Neuronal stem cell (in vitro differentiated cells): ENCODE measurements at regions not wholly inside any gene's neighbourhood (a gene's known extent, or its start where the extent isn't known, plus 50 kb on each side); places are given as distances from the start of the nearest gene placed in this dataset.

Experiments
- DNase-seq: peaks from one replicate; pipeline ENCODE4 v3.0.0-alpha.2; 2013; ENCODE audit warnings: low spot score
- H2AFZ ChIP-seq: one replicate; pipeline ENCODE4 v1.6.1; 2013; ENCODE audit warnings: mild to moderate bottlenecking, low read length, inconsistent platforms
- H2AK5ac ChIP-seq: 2 replicates; pipeline ENCODE4 v1.6.1; 2013; ENCODE audit warnings: low read depth, mild to moderate bottlenecking, inconsistent platforms, low read length, moderate library complexity, mixed read lengths
- H2BK120ac ChIP-seq: 2 replicates; pipeline ENCODE4 v1.6.1; 2013; ENCODE audit warnings: low read depth, mild to moderate bottlenecking, inconsistent platforms, low read length, moderate library complexity, mixed read lengths
- H2BK12ac ChIP-seq: one replicate; pipeline ENCODE4 v1.6.1; 2013; ENCODE audit warnings: low read length, inconsistent platforms
- H2BK15ac ChIP-seq: 2 replicates; pipeline ENCODE4 v1.6.1; 2013; ENCODE audit warnings: mild to moderate bottlenecking, low read length, inconsistent platforms, mixed read lengths
- H2BK5ac ChIP-seq: one replicate; pipeline ENCODE4 v1.6.1; 2013; ENCODE audit warnings: inconsistent platforms, mild to moderate bottlenecking, low read length, moderate library complexity
- H3K14ac ChIP-seq: one replicate; pipeline ENCODE4 v1.6.1; 2013; ENCODE audit warnings: low read length, inconsistent platforms
- H3K18ac ChIP-seq: 2 replicates; pipeline ENCODE4 v1.6.1; 2013; ENCODE audit warnings: low read length, inconsistent platforms
- H3K23ac ChIP-seq: 2 replicates; pipeline ENCODE4 v1.6.1; 2013; ENCODE audit warnings: low read depth, mild to moderate bottlenecking, mixed read lengths, low read length, inconsistent platforms; ENCODE audit not compliant: poor library complexity
- H3K27ac ChIP-seq: replicated peaks from 3 replicates; pipeline ENCODE4 v1.5.1; 2013; ENCODE audit warnings: low read length, inconsistent platforms
- H3K27me3 ChIP-seq, 3 experiments: 2 replicates each; pipeline ENCODE4 v1.6.1; 2013; ENCODE audit warnings: low read length in 3 of 3, mild to moderate bottlenecking in 2 of 3, inconsistent platforms in 1 of 3, low read depth in 1 of 3, mixed read lengths in 1 of 3, moderate library complexity in 1 of 3; ENCODE audit not compliant: control insufficient read depth in 3 of 3, insufficient read depth in 3 of 3
- H3K36me3 ChIP-seq, 2 donors: replicated peaks in 1 of 2; 2 replicates each; pipeline ENCODE4 v1.6.1; 2013; ENCODE audit warnings: low read length in 2 of 2; ENCODE audit not compliant: control insufficient read depth in 2 of 2, insufficient read depth in 2 of 2
- H3K4ac ChIP-seq: 2 replicates; pipeline ENCODE4 v1.6.1; 2013; ENCODE audit warnings: inconsistent platforms, mild to moderate bottlenecking, low read length, moderate library complexity
- H3K4me1 ChIP-seq, 2 donors: 1 replicate in 1 of 2; 2 replicates in 1 of 2; pipeline ENCODE4 v1.6.1; 2013; ENCODE audit warnings: low read length in 2 of 2, low read depth in 1 of 2; ENCODE audit not compliant: control insufficient read depth in 2 of 2, insufficient read depth in 1 of 2
- H3K4me2 ChIP-seq: one replicate; pipeline ENCODE4 v1.6.1; 2013; ENCODE audit warnings: mild to moderate bottlenecking, low read length, inconsistent platforms; ENCODE audit not compliant: insufficient read depth, poor library complexity, severe bottlenecking
- H3K4me3 ChIP-seq, 2 donors: 2 replicates each; pipeline ENCODE4 v1.5.1; 2013; ENCODE audit warnings: low read length in 2 of 2, mild to moderate bottlenecking in 2 of 2, inconsistent platforms in 1 of 2, moderate library complexity in 1 of 2
- H3K79me1 ChIP-seq: one replicate; pipeline ENCODE4 v1.6.1; 2013; ENCODE audit warnings: low read depth, mild to moderate bottlenecking, inconsistent platforms, low read length, moderate library complexity
- H3K9ac ChIP-seq: one replicate; pipeline ENCODE4 v1.6.1; 2013; ENCODE audit warnings: mild to moderate bottlenecking, low read depth, low read length, inconsistent platforms; ENCODE audit not compliant: poor library complexity
- H3K9me3 ChIP-seq, 2 donors: replicated peaks in 1 of 2; 2 replicates each; pipeline versions ENCODE3 to v1.6.1; 2013; ENCODE audit warnings: low read length in 2 of 2, mild to moderate bottlenecking in 2 of 2, inconsistent platforms in 1 of 2, low read depth in 1 of 2, mixed read lengths in 1 of 2, moderate library complexity in 1 of 2; ENCODE audit not compliant: control insufficient read depth in 2 of 2, insufficient read depth in 1 of 2
- H4K8ac ChIP-seq: one replicate; pipeline ENCODE4 v1.6.1; 2013; ENCODE audit warnings: low read depth, mild to moderate bottlenecking, inconsistent platforms, low read length, moderate library complexity
- H4K91ac ChIP-seq: one replicate; pipeline ENCODE4 v1.6.1; 2013; ENCODE audit warnings: low read length, low read depth, mild to moderate bottlenecking, inconsistent platforms; ENCODE audit not compliant: poor library complexity
- WGBS, 2 donors: extraction: QIAGEN DNeasy Blood & Tissue Kit; methylation state at CpG; one replicate each; pipeline ENCODE4 v1.1.7; 2013; ENCODE audit warnings: missing lambda C conversion rate in 2 of 2, mixed read lengths in 1 of 2; ENCODE audit not compliant: insufficient read length in 2 of 2, insufficient replicate concordance in 1 of 2; ENCODE audit errors: extremely low coverage in 2 of 2; 5-methylcytosine and 5-hydroxymethylcytosine counted together

DNA sequence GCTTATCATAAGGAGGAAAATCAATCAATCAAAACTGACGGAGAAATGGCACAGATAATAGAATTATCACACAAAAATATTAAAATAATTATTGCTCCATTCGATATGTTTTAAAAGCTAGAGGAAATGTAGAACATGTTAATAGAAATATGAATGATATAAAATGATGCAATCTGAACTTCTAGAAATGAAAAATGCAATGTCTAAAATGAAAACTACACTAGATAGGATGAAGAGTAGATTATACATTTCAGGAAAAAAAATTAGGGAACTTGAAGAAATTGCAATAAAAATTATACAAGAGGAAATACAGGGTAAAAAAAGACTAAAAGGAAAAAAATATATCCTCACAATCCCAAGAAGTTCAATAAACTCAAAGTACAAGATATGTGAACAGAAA lies 80.2 kb upstream of the TP63 start:
- H3K9me3 ChIP-seq: no peaks in the 10 kb centered on the region
- no peaks in the 10 kb centered on the region for H3K4me1 ChIP-seq
- no CpG with 5 or more reads among the region's 2 CpGs for WGBS, 2 donors
- H2BK15ac ChIP-seq: no peak overlapping the region
- no peak overlapping the region for H2BK5ac ChIP-seq
- no peak overlapping the region for H3K14ac ChIP-seq
- no peaks in the 10 kb centered on the region for H3K36me3 ChIP-seq
- H4K8ac ChIP-seq: no peak overlapping the region
- no peak overlapping the region for H3K9ac ChIP-seq
- no peak overlapping the region for H4K91ac ChIP-seq
- no peak overlapping the region for H2AK5ac ChIP-seq
- no peaks in the 10 kb centered on the region for H3K27me3 ChIP-seq
- H2AFZ ChIP-seq: no peak overlapping the region
- no peak overlapping the region for H3K4me2 ChIP-seq
- no peak overlapping the region for H3K4ac ChIP-seq
- no peak overlapping the region for H3K23ac ChIP-seq
- no peak overlapping the region for H3K27ac ChIP-seq
- DNase-seq: no peak
- H2BK12ac ChIP-seq: no peak overlapping the region
- no peak overlapping the region for H2BK120ac ChIP-seq
- H3K4me3 ChIP-seq: no peak overlapping the region
- no peak overlapping the region for H3K18ac ChIP-seq
- H3K79me1 ChIP-seq: peaks cover 2% of the 10 kb centered on the region

- Histone ChIP-seq H2AFZ (no peak overlapping the region), H3K79me1 (peaks cover 2% of the 10 kb centered on the region), H3K4me3 (no peak overlapping the region), H3K14ac (peak overlapping the region; percentile 56), H3K4ac (no peak overlapping the region), H2BK12ac (no peak overlapping the region), H3K18ac (peak overlapping the region; percentile 48), H3K27ac (no peak overlapping the region), H2AK5ac (peak overlapping the region; percentile 70), H4K91ac (no peak overlapping the region), H3K36me3 (no peaks in the 10 kb centered on the region), H3K4me2 (no peak overlapping the region), H2BK5ac (no peak overlapping the region), H3K9me3 (no peaks in the 10 kb centered on the region), H3K23ac (no peak overlapping the region), H3K9ac (no peak overlapping the region), H2BK15ac (no peak overlapping the region), H3K27me3 (no peaks in the 10 kb centered on the region), H2BK120ac (no peak overlapping the region), H4K8ac (no peak overlapping the region), H3K4me1 (no peaks in the 10 kb centered on the region)
- no CpG with 5 or more reads among the region's 8 CpGs for WGBS, 2 donors
- no peak for DNase-seq
Observed at GRCh38 chr3:189554868-189555557, 76.2 kb upstream of the TP63 start.

- H2BK5ac ChIP-seq: no peak overlapping the region
- H3K4me3 ChIP-seq: no peak overlapping the region
- no peaks in the 10 kb centered on the region for H3K36me3 ChIP-seq
- H2AK5ac ChIP-seq: no peak overlapping the region
- H3K4ac ChIP-seq: no peak overlapping the region
- no peak overlapping the region for H2BK120ac ChIP-seq
- H3K27ac ChIP-seq: no peak overlapping the region
- peak overlapping the region; percentile 56 for H3K14ac ChIP-seq
- H2AFZ ChIP-seq: no peak overlapping the region
- peaks cover 2% of the 10 kb centered on the region for H3K79me1 ChIP-seq
- no peak overlapping the region for H4K8ac ChIP-seq
- no peak overlapping the region for H3K9ac ChIP-seq
- H2BK12ac ChIP-seq: no peak overlapping the region
- H2BK15ac ChIP-seq: no peak overlapping the region
- no peak overlapping the region for H4K91ac ChIP-seq
- no peak overlapping the region for H3K18ac ChIP-seq
- H3K4me1 ChIP-seq: no peaks in the 10 kb centered on the region
- no peak for DNase-seq
- no peak overlapping the region for H3K4me2 ChIP-seq
- WGBS, 2 donors: no CpG with 5 or more reads among the region's 1 CpG
- no peaks in the 10 kb centered on the region for H3K27me3 ChIP-seq
- no peak overlapping the region for H3K23ac ChIP-seq
- H3K9me3 ChIP-seq: no peaks in the 10 kb centered on the region
Observed at GRCh38 chr3:189555558-189555881, 75.7 kb upstream of the TP63 start.

DNA sequence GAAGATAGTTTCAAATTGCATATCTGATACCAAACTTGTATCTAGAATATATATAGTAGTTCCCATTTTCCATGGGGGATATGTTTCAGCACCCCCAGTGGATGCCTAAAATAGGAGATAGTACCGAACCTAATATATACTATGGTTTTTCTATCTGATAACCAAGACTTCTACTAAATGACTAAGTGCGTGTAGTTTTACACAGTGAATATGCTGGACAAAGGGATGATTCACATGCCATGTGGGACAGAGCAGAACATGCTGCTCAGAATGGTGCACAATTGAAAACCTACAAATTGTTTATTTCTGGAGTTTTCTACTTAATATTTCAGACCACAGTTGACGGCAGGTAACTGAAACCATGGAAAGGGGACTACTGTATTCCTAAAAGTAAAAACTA lies 73.4 kb upstream of the TP63 start:
- Histone ChIP-seq H3K9ac (no peak overlapping the region), H3K4me3 (no peak overlapping the region)

More for the DNA sequence above, 73.4 kb upstream of the TP63 start:
- Histone ChIP-seq H2AK5ac (no peak overlapping the region), H3K27ac (no peak overlapping the region), H3K23ac (no peak overlapping the region), H3K18ac (no peak overlapping the region), H4K91ac (no peak overlapping the region), H2BK120ac (no peak overlapping the region), H2BK12ac (no peak overlapping the region), H3K4me2 (no peak overlapping the region), H3K9me3 (no peaks in the 10 kb centered on the region), H3K27me3 (no peaks in the 10 kb centered on the region), H2AFZ (no peak overlapping the region), H2BK15ac (no peak overlapping the region), H2BK5ac (no peak overlapping the region), H3K79me1 (peaks cover 2% of the 10 kb centered on the region), H3K36me3 (no peaks in the 10 kb centered on the region), H3K4me1 (no peaks in the 10 kb centered on the region), H4K8ac (no peak overlapping the region), H3K14ac (no peak overlapping the region), H3K4ac (no peak overlapping the region)
- no CpG with 5 or more reads among the region's 3 CpGs for WGBS, 2 donors
- no peak for DNase-seq
